ENCODE measurements at regions not wholly inside any gene's neighbourhood (a gene's known extent, or its start where the extent isn't known, plus 50 kb on each side); places are given as distances from the start of the nearest gene placed in this dataset.

DNA sequence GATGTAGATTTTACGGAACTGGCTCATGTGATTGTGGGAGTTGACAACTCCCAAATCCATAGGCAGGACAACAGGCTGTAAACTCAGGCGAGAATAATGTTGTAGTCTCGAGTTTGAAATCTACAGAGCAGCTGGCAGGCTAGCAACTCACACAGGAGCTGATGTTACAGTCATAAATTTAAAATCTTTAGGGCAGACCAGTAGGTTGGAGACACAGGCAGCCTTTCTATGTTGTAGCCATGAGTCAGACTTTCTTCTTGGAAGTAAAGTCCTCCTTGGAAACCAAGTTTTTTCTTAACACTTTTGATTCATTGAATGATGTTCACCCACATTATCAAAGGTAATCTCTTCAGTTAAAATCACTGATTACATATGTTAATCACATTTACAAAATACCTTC, 89.1 kb upstream of the ALCAM start:
- Mint-ChIP-seq H3K4me1 (ENCODE audit: low read depth) (peaks cover 36% of the 10 kb centered on the region), H3K9me3 (ENCODE audit: low read depth) (no peaks in the 10 kb centered on the region), H3K27ac (ENCODE audit: unreplicated experiment) (no peak overlapping the region), H3K27me3 (ENCODE audit: low read depth) (no peaks in the 10 kb centered on the region), H3K4me3 (ENCODE audit: unreplicated experiment) (no peak overlapping the region), H3K36me3 (ENCODE audit: low read depth) (no peaks in the 10 kb centered on the region)
- no peak for DNase-seq (ENCODE audit: low spot score)
- TF ChIP-seq, protein P1, sequence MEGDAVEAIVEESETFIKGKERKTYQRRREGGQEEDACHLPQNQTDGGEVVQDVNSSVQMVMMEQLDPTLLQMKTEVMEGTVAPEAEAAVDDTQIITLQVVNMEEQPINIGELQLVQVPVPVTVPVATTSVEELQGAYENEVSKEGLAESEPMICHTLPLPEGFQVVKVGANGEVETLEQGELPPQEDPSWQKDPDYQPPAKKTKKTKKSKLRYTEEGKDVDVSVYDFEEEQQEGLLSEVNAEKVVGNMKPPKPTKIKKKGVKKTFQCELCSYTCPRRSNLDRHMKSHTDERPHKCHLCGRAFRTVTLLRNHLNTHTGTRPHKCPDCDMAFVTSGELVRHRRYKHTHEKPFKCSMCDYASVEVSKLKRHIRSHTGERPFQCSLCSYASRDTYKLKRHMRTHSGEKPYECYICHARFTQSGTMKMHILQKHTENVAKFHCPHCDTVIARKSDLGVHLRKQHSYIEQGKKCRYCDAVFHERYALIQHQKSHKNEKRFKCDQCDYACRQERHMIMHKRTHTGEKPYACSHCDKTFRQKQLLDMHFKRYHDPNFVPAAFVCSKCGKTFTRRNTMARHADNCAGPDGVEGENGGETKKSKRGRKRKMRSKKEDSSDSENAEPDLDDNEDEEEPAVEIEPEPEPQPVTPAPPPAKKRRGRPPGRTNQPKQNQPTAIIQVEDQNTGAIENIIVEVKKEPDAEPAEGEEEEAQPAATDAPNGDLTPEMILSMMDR (IDR thresholded peaks at IDR 0.05): no peak

- Mint-ChIP-seq H3K36me3 (ENCODE audit: low read depth) (no peaks in the 10 kb centered on the region), H3K4me1 (ENCODE audit: low read depth) (peaks cover 36% of the 10 kb centered on the region), H3K4me3 (ENCODE audit: unreplicated experiment) (no peak overlapping the region), H3K27me3 (ENCODE audit: low read depth) (no peaks in the 10 kb centered on the region), H3K9me3 (ENCODE audit: low read depth) (no peaks in the 10 kb centered on the region), H3K27ac (ENCODE audit: unreplicated experiment) (no peak overlapping the region)
- TF ChIP-seq, protein P1 (IDR thresholded peaks at IDR 0.05): no peak
- DNase-seq (ENCODE audit: low spot score): no peak
Observed at GRCh38 chr3:105278688-105279087, 88.0 kb upstream of the ALCAM start.

DNA sequence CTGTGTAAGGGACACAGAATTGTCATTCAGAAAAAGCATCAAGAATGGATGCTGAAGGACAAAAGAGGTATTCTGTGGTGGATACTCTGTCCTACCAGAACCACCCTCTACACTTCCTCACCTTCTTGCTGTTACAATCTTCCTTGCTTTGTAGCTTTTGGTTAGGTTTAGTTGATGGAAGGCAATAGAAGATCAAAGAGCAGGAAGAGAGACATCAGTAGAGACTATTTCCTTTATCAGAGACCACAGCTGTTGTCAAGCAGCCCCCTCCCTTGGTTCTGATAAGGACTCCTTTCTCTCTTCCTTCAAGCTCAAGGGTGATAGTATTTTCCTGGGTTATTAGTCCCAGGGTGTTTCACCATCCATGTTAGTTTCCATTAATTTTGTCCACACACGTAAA, 84.7 kb upstream of the ALCAM start:
- no peak for DNase-seq (ENCODE audit: low spot score)
- Mint-ChIP-seq H3K36me3 (ENCODE audit: low read depth) (no peaks in the 10 kb centered on the region), H3K27ac (ENCODE audit: unreplicated experiment) (no peak overlapping the region), H3K9me3 (ENCODE audit: low read depth) (no peaks in the 10 kb centered on the region), H3K4me1 (ENCODE audit: low read depth) (peaks cover 8% of the 10 kb centered on the region), H3K27me3 (ENCODE audit: low read depth) (no peaks in the 10 kb centered on the region), H3K4me3 (ENCODE audit: unreplicated experiment) (no peak overlapping the region)
- TF ChIP-seq, protein P1 (IDR thresholded peaks at IDR 0.05): no peak

- TF ChIP-seq, protein P1 (IDR thresholded peaks at IDR 0.05): no peak
- Mint-ChIP-seq H3K4me1 (ENCODE audit: low read depth) (no peaks in the 10 kb centered on the region), H3K27me3 (ENCODE audit: low read depth) (no peaks in the 10 kb centered on the region), H3K9me3 (ENCODE audit: low read depth) (peaks cover 3% of the 10 kb centered on the region), H3K4me3 (ENCODE audit: unreplicated experiment) (no peak overlapping the region), H3K27ac (ENCODE audit: unreplicated experiment) (no peak overlapping the region), H3K36me3 (ENCODE audit: low read depth) (no peaks in the 10 kb centered on the region)
- DNase-seq (ENCODE audit: low spot score): no peak
Observed at GRCh38 chr3:105284876-105285275, 81.8 kb upstream of the ALCAM start.

DNA sequence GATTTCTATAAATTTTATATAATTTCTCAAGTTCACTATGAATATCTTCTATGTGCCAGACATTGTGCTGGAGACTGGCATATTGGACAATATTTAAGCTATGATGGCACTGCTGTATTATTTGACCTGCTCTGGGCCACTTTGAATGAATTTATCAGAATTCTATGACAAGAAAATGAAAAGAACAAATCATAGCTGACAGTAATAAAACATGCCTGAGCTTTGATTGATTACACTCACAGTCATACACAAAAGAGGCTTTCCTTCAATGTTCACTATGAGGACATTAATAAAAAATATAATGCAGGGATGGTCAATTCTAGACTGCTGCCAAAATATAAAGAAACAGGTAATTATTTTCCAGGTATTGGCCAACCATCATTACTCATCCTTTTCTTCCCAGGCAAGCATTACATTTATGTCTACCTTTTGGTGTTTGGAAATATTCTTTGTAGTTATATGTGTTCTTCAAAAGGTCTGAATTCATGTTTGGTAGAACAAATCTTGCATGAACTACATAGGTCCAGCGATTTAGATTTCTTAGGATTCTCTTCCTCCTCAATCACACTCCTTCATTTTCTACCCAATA, 81.0 kb upstream of the ALCAM start:
- Mint-ChIP-seq H3K9me3 (ENCODE audit: low read depth) (peaks cover 8% of the 10 kb centered on the region), H3K27ac (ENCODE audit: unreplicated experiment) (no peak overlapping the region), H3K4me1 (ENCODE audit: low read depth) (no peaks in the 10 kb centered on the region), H3K27me3 (ENCODE audit: low read depth) (no peaks in the 10 kb centered on the region), H3K4me3 (ENCODE audit: unreplicated experiment) (no peak overlapping the region), H3K36me3 (ENCODE audit: low read depth) (no peaks in the 10 kb centered on the region)
- DNase-seq (ENCODE audit: low spot score): no peak
- TF ChIP-seq, protein P1 (IDR thresholded peaks at IDR 0.05): no peak
